Iris pigment epithelial cell (primary cell): ENCODE measurements at regions not wholly inside any gene's neighbourhood (a gene's known extent, or its start where the extent isn't known, plus 50 kb on each side); places are given as distances from the start of the nearest gene placed in this dataset.

ENCODE experiments used
- DNase-seq: peaks from one replicate; pipeline ENCODE4 v3.0.0-alpha.2; 2011; ENCODE audit warnings: low read depth

DNA sequence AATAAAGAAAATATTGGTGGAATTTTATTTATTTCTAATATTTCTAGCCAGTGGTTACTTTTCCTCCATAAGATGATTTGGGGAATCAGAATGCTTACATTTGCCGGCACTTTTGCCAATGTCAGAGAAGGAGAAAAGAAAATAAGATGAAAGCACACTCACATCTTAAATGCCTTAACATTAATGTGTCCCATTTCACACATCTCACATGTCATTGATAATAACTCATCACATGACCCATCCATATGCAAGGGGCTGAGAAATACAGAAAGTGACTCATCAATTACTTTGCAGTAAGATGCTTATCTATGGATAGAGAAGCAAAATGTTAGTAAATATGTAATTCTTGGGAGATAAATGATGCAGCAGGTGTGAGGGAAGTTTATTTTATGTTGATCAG lies 1531.0 kb downstream of the PCDH7 start:
- no peak for DNase-seq

DNA sequence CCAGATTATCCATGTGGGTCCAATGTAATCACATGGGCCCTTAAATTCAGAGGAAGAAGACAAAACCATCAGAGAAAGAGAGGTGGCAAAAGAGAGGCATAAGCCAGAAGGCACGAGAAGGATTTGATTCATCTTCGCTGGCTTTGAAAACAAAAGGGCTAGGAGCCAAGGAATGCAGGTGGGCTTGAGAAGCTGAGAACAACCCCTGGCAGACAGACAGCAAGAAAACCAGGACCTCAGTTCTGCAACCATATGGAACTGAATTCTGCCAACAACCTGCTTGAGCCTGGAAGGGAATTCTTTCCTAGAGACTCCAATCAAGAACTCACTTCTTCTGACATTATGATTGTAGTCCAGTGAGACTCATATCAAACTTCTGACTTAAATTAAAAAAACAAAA lies 1531.8 kb downstream of the PCDH7 start:
- DNase-seq, result no peak

DNA sequence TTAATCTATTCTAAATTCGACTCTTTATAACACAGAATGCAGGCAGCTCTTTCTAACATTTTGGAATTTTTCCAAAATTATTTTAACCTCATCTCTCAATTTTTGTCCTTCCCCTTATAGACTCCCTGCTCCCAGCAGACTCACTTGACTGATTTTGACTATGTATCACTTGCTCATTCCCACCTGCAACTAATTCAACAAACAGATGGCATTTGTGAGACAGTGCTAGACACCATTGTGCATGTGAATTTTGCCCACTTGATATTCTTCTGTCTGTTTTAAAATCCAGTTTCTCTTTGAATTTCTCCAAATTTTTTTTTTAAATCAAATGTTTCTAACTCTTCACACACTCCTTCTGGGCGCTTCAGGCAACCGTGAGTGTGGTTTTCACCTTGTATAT lies 1534.0 kb downstream of the PCDH7 start:
- DNase-seq, result no peak

DNA sequence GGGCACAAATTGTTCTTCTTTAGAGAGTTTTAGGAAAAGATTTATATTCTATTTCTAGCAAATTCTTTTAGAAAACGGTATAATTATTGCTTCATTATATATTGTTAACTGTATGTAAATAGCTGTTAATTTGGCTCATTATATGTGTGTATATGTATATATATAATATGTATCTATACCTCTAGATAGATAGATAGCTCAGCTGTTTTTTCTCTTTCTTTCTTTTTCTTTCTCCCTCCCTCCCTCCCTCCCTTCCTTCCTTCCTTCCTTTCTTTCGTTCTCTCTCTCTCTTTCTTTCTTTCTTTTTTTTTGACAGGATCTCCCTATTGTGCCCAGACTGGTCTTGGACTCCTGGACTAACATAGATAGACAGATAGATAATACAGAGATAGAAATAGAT lies 1538.8 kb downstream of the PCDH7 start:
- no peak for DNase-seq

DNA sequence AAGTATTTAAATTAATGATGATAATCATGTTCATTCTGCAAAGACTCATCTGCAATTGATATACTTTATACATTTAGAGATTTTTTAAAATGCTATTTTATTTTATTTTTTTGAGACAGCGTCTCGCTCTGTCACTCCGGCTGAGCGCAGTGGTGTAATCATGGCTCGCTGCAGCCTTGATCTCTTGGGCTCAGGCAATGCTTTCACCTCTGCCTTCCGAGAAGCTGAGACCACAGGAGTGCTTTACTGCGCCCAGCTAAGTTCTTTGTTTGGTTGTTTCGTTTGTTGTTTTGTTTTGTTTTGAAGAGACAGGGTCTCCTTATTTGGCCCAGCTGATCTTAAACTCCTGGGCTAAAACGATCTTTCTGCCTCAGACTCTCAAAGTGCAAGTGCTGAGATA lies 1541.0 kb downstream of the PCDH7 start:
- no peak for DNase-seq

DNA sequence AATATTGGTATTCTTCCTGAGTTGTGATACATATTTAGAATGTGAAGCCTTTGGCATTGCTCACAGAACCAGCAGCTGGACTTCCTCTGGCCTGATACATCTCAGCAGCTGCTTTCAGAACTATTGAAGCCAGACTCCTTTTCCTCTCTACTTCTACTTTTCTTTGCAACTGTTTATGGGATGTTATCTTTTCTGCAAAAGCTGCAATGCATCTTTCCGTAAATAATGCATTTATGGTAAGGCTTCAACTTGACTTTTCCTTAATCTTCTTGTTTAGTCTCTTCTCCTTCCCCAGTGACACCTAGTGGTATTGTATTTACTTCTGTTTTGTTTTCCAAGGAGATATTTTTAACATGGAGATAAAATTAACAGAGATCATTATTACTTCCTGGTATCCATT lies 1548.7 kb downstream of the PCDH7 start:
- no peak for DNase-seq

DNA sequence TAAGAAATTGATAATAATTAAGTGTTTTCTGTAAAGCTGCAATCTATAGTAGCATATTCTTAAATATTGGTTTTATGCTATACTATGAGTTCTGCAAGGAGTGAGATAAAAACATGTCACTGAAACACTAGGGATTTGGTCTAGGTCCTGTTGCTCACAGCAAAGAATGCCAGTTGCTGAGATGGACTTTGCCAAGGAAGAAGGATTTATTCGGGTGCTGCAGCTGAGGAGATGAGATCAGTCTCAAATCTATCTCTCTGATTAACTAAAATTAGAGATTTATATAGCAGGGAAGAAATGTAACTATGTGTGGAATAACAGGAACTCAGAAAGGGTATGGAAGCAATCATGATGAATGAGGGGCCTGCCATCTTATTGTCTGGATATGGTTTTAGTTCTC lies 1569.9 kb downstream of the PCDH7 start:
- no peak for DNase-seq

DNA sequence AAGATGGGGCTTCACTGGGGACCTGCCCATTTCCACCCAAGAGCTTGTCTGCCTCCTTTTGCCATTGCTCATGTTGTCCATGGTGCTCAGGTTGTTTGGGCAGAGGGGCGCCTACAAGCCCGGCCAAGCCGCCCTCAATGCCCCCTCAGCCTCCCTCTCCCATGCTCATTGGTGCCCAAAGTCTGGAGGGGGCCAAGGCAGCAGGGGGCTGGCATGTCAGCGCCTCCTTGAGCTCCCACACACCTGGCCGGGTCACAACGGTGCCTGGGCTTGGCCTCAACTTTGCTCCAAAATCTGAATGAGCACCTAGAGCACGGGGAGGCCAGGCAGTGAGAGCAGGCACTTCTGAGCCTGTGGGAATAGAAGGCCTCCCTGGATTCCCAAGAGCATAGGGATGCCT lies 1598.8 kb downstream of the PCDH7 start:
- DNase-seq, result no peak

DNA sequence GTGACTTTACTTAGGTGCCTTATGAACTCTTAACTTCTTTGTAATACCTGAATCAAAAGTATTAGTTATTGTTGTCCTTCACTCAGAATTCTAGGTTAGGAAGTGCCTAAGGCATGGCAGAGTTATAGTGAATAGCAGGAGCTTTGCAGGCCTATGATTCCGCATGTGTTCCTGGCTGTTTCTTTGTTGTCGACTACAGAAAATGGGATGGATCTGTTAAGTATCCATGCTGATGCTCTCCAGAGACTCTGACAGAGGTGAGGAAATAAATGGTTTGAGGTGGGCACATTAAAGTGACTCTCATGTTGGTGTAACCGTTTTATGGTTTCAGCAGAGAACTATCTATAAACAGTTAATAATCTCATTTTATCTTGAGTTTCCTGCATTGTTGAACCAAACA lies 1601.3 kb downstream of the PCDH7 start:
- DNase-seq, result no peak

DNA sequence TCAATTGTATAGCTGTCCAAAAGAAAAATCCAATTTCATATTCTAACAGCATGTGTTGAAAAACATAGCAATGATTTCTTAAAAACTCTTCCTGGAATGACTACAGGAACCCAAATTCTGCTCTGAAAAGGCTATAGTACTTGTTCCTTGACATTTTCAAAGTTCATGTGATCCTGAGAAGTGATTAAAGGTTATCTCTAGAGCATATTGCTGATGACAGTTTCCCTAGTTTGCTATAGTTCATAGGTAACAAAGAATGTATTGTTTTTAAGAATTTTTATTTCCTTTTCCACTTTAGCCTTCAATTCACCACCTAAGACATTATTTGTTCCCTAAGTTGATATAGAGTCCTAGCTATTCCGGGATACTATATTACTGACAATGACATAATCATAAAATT lies 1614.6 kb downstream of the PCDH7 start:
- no peak for DNase-seq

DNA sequence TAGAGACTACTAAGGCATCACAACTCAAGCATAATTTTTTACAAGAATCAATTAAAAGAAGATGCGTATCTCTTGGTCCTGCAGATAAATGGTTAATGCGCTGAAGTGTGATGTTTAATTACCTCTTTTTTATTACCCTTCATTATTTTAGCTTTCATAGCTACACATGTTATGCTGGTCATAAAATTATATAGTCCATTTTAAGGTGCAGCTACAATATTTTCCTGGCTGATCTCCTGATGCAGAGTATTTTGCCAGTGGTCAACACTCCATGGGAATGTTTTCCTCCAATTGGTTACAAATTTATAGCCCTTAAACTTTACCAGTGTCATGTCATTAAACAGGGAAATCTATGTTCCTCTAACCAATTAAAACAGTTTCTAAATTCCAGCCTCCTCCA lies 1617.2 kb downstream of the PCDH7 start:
- DNase-seq, result no peak

DNA sequence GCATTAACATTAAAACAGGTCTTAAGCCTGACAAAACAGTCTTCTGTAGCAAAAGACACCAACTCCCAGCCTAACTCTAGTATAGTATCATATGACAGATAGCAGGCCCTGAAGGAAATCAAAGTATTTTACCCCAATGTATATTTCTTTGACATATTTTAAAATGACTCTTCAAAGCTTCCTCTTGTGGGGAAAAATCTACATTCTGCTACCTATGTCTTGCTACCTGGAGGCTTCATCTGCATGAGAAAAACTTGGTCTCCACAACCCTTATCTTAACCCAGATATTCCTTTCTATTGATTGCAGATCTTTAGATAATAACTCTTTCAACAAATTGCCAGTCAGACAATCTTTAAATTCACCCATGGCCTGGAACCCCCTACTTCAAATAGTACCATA lies 1620.4 kb downstream of the PCDH7 start:
- no peak for DNase-seq

DNA sequence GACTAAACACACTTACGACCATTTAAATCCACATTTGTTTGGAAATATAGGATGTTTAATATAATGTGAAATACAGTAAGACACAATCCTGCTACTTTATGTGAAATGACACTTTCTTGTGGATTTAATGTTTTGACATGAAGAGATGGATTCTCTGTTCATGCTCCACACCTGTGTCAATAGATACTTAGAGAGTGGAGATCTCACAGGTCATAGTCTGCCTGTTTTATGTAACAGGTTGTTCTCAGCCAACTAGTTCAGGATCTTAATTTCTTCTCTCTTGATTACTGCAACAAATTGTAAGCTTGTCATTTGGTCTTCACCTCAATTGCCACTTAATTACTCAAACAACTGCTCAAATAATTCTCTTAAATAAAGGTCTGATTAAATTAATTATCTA lies 1621.2 kb downstream of the PCDH7 start:
- DNase-seq, result no peak

DNA sequence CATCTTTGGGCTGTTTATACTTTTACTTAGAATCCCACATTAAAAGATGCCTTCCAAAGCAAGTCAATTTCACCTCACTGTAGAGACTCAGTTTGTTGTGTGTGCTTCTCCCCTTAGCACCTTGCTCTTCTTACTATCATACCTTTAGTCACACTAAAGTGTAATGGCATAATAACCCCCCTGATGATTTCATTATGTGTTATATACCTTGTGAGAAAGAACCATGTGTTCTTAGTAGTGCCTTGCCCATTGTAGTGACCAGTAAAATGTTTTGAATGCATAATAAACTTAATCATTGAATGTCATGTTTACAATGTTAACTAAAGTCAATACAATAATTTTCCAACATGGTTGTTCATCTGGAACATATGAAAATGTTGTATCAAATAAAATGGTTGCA lies 1621.9 kb downstream of the PCDH7 start:
- DNase-seq, result no peak

DNA sequence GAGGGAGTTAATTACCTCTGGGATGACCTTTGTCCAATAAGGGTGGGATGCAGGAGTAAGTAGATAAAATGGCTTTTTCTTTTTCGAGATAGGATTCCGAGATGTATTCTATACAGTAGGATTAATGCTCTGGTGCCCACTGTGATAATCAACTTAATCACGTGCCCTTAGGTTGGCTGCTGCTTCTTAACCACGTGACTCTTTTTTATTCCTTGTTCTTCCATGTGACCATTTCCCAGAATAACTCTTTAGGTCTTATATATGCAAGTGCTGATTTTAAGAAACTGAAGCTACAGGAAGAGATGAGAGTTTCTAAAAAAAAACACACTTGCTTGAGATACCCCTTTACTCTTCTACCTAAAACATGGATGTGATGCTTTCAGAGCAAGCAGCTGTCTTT lies 1628.9 kb downstream of the PCDH7 start:
- no peak for DNase-seq

DNA sequence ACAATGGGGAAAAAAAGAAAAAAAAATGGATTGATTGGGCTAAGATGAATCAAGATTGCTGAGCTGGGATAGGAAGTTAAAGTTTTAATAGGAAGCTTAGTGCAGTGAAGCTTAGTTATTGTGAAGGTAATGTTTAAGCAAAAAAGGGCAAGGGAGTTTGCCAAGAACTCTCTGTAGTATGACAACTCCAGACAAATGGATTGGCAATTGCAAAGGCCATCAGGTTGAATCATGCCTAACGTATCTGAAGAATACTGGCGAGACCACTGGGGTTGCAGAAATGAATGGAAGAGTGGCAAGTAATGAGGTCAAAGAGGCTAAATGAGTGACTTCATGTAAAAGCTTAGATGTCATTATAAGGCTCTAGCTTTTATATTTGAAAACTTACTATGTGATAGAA lies 1654.0 kb downstream of the PCDH7 start:
- DNase-seq, result no peak

DNA sequence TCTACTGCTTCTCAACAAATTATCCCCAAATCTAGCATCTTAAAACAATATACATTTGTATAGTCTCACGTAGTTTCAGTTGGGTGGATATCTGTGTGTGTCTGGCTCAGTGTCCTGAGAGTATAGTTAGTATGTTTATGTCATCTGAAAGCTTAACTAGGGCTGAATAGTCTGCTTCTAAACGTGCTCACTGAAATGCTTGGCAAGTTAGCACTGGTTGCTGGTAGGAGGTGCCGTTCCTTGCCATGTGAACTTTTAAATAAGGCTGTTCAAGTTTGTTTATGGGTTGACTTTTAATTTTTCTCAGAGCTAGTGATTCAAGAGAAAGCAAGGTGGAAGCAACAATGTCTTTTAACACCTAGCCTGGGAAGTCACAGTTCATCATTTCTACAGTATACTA lies 1673.6 kb downstream of the PCDH7 start:
- no peak for DNase-seq

DNA sequence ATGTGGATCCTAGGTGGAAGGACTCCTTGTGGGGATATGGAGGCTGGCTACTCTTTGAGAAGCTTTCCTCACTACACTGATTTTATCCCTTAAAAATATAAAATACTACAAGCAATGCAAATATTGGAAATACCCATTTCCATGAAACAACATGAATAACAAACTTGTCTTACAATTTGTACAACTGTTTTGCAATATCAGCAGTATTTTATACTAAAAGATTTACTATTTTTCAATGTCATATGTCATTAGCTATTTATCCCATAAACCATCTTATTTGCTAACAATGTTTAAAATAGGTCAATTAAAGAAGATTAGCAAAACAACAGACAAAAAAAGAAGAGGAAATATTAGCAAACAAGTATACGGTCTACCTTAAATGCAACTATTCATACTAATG lies 1674.1 kb downstream of the PCDH7 start:
- DNase-seq, result no peak

DNA sequence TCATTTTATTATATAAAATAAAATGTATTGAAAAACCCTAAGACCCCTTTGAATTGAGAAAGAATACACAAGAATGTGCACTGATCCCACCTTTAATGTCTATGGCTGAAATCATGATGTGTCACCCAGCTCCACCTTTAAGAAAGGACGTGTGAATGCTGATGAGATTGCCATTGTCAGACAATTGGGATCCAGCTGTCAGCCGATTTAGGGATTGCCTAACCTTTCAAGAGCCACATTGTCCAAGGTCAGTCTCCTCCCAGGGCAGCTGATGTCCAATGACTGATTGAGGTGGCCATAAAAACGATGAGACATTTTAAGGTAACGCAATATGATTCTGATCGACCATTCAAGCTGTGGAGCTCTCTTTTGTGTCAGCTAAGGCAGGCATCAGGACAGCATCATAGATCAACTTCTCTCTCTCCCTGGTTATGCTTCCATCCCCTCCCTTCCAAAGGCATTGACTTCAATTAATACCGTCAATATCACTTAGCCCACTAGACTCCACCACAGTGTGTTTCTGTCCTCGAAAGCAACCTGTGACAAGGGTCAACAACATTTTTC lies 1676.4 kb downstream of the PCDH7 start:
- no peak for DNase-seq

DNA sequence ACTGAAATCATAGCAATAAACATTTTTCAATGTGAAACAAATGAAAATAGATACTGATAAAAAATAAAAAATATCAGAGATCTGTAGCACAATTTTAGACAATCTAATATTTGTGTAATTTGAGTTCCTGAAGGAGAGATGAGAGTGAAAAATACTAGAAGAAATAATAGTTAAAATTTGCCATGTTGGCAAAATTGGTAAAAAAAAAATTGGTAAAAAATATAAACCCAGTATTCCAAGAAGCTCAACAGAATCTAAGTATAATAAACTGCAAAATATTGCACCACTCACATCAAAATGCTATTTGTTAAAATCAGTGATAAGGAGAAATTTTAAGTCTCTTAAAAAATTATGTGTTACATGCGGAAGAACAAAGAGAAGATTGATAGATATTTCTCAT lies 1680.7 kb downstream of the PCDH7 start:
- no peak for DNase-seq

DNA sequence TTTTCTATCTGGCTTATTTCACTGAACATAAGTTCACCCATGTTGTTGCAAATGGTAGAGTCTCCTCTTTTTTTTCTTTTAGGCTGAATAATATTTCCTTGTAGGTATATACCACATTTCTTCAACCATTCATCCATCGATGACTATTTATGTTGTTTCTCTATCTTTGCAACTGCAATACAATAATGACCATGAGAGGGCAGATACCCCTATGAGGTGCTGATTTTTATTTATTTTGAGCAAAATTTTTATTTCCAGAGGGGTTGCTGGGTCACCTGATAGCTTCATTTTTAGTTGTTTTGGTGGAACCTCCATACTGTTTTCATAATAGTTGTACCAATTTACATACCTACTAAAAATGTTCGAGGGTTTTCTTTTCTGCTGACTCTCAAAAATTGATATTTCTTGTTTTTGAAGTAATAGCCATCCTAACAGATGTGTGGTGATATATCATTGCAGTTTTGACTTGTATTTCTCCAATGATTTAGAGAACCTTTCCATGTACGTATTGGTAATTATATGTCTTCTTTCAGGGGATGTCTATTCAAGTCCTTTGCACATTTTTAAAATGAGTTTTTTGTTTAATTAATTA lies 1697.0 kb downstream of the PCDH7 start:
- DNase-seq, result no peak

DNA sequence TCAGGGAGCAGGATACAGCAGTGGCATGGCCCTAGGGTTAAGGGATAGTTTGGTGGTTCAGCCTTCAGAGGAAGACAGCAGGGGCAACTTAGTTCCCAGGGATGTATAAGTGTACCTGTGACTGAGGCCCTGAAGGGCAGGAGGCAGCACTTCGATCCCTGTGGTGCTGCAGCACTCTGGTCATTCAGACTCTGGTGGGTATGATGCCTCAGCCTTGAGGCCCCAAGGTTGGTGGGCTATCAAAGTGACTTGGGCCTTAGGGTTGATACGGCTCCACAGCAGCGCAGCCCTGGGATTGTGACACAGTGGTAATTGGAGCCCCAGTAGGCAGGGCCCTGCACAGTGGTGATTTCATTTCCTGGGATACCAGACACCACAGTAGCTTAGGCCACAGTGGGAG lies 1703.1 kb downstream of the PCDH7 start:
- DNase-seq, result no peak

DNA sequence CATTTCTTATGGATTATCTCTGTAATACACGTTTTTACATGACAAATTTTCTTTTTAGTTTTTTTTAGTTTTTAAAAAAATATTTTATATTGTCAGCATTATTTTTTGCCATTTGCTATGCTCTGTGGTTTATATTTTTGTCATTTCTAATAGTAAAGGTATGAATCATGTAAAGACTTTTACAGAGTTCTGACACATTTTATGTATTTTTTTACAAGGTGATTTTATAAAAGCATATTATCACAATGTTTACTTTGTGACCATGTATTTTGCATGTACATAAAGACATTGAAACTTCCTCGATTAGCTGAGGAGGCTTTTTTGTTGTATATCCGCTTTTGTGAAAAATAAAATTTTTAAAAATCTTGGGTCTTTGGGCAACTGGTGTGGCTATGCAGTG lies 1705.1 kb downstream of the PCDH7 start:
- no peak for DNase-seq

DNA sequence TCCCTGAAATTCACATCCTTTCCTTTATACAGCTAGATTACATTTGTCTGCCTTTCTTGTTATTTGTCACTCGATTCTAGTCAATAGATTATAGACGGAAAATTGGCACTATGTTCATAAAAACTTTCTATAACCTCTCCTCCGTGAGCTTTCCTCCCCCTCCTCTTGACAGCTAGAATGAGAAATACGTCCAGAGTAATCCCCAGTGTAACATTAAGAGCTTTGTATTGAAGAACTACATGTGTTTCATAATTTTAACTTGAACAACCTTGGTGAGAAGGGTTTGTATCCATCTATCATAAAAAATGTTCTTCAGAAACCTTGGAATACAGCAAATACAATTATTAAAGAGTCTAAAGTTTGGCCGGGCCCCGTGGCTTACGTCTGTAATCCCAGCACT lies 1707.4 kb downstream of the PCDH7 start:
- DNase-seq, result no peak

DNA sequence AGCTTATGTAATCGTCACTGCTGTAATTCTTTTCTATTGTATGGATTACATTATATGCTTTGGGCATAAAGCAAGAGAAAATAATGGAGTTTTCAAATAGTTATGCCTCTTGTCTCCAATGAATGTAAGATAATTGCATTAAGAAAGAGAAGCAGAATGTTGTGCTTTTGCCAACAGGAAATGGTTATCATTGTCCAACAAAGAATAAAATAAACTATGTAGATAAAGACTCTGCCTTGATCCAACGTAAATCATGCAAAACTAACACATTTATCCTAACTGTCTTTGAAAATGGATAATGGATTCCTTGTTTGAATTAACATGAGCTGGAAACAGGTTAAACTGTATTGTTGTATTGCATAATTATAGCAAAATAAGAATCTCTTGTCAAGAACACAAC lies 1709.0 kb downstream of the PCDH7 start:
- DNase-seq, result peak; percentile 6
